ENCODE measurements at regions not wholly inside any gene's neighbourhood (a gene's known extent, or its start where the extent isn't known, plus 50 kb on each side); places are given as distances from the start of the nearest gene placed in this dataset.

GRCh38 chr14:65291531-65291930 lies 121.0 kb upstream of the FUT8 start:
- no peak for DNase-seq (ENCODE audit: unreplicated experiment)
- no peaks in the 10 kb centered on the region for H3K27me3 Mint-ChIP-seq (ENCODE audit: insufficient read depth, unreplicated experiment)
- ChIA-PET CTCF (no interaction called here), POLR2A (interaction anchor here (0.5 to 0.6 kb wide), 2 partner anchors 24 to 124 kb away, joined by 3 to 4 read pairs; no protein-coding TSS in a partner anchor)
- no peak overlapping the region for H3K27ac Mint-ChIP-seq (ENCODE audit: low read depth, unreplicated experiment)
- H3K9me3 Mint-ChIP-seq (ENCODE audit: unreplicated experiment) = no peaks in the 10 kb centered on the region
- no peak for TF ChIP-seq CTCF (IDR thresholded peaks at IDR 0.05; ENCODE audit: unreplicated experiment)
- no TSS peak for BruUV-seq (replicated peaks)
- H3K4me3 Mint-ChIP-seq (ENCODE audit: unreplicated experiment) = no peak overlapping the region
- peaks cover 6% of the 10 kb centered on the region for H3K4me1 Mint-ChIP-seq (ENCODE audit: insufficient read depth, unreplicated experiment)
- intact Hi-C loops (cut with micrococcal nuclease) = no loop called here
- no peaks in the 10 kb centered on the region for H3K36me3 Mint-ChIP-seq (ENCODE audit: insufficient read depth, unreplicated experiment)

- H3K27me3 Mint-ChIP-seq (ENCODE audit: insufficient read depth, unreplicated experiment) = no peaks in the 10 kb centered on the region
- H3K9me3 Mint-ChIP-seq (ENCODE audit: unreplicated experiment) = no peaks in the 10 kb centered on the region
- H3K4me1 Mint-ChIP-seq (ENCODE audit: insufficient read depth, unreplicated experiment) = peaks cover 6% of the 10 kb centered on the region
- H3K36me3 Mint-ChIP-seq (ENCODE audit: insufficient read depth, unreplicated experiment) = no peaks in the 10 kb centered on the region
- CTCF ChIA-PET = interaction anchor here (0.6 kb wide), 2 partner anchors 537 to 665 kb away, joined by 3 to 4 read pairs; no protein-coding TSS in a partner anchor
- POLR2A ChIA-PET = no interaction called here
- DNase-seq (ENCODE audit: unreplicated experiment) = no peak
- H3K4me3 Mint-ChIP-seq (ENCODE audit: unreplicated experiment) = no peak overlapping the region
- no peak overlapping the region for H3K27ac Mint-ChIP-seq (ENCODE audit: low read depth, unreplicated experiment)
- no TSS peak for BruUV-seq (replicated peaks)
- intact Hi-C loops (cut with micrococcal nuclease) = no loop called here
- no peak for TF ChIP-seq CTCF (IDR thresholded peaks at IDR 0.05; ENCODE audit: unreplicated experiment)
These were observed 117.7 kb upstream of the FUT8 start for GRCh38 chr14:65294816-65295215.

- H3K27ac Mint-ChIP-seq (ENCODE audit: low read depth, unreplicated experiment) = no peak overlapping the region
- H3K27me3 Mint-ChIP-seq (ENCODE audit: insufficient read depth, unreplicated experiment) = no peaks in the 10 kb centered on the region
- H3K9me3 Mint-ChIP-seq (ENCODE audit: unreplicated experiment) = no peaks in the 10 kb centered on the region
- POLR2A ChIA-PET = no interaction called here
- BruUV-seq (replicated peaks) = no TSS peak
- intact Hi-C loops (cut with micrococcal nuclease) = no loop called here
- no peaks in the 10 kb centered on the region for H3K4me1 Mint-ChIP-seq (ENCODE audit: insufficient read depth, unreplicated experiment)
- TF ChIP-seq CTCF (IDR thresholded peaks at IDR 0.05; ENCODE audit: unreplicated experiment) = no peak
- no peak for DNase-seq (ENCODE audit: unreplicated experiment)
- H3K36me3 Mint-ChIP-seq (ENCODE audit: insufficient read depth, unreplicated experiment) = no peaks in the 10 kb centered on the region
- H3K4me3 Mint-ChIP-seq (ENCODE audit: unreplicated experiment) = no peak overlapping the region
- CTCF ChIA-PET = interaction anchor here (0.6 to 0.9 kb wide), 2 partner anchors 9 to 11 kb away, joined by 3 to 4 read pairs; no protein-coding TSS in a partner anchor
These were observed 116.1 kb upstream of the FUT8 start for GRCh38 chr14:65296402-65296801.

GRCh38 chr14:65296876-65297275 lies 115.7 kb upstream of the FUT8 start:
- H3K4me3 Mint-ChIP-seq (ENCODE audit: unreplicated experiment) = no peak overlapping the region
- POLR2A ChIA-PET = no interaction called here
- no peak for TF ChIP-seq CTCF (IDR thresholded peaks at IDR 0.05; ENCODE audit: unreplicated experiment)
- intact Hi-C loops (cut with micrococcal nuclease) = no loop called here
- no peaks in the 10 kb centered on the region for H3K36me3 Mint-ChIP-seq (ENCODE audit: insufficient read depth, unreplicated experiment)
- no peaks in the 10 kb centered on the region for H3K9me3 Mint-ChIP-seq (ENCODE audit: unreplicated experiment)
- no peak overlapping the region for H3K27ac Mint-ChIP-seq (ENCODE audit: low read depth, unreplicated experiment)
- DNase-seq (ENCODE audit: unreplicated experiment) = no peak
- no peaks in the 10 kb centered on the region for H3K27me3 Mint-ChIP-seq (ENCODE audit: insufficient read depth, unreplicated experiment)
- no TSS peak for BruUV-seq (replicated peaks)
- H3K4me1 Mint-ChIP-seq (ENCODE audit: insufficient read depth, unreplicated experiment) = no peaks in the 10 kb centered on the region
- CTCF ChIA-PET = interaction anchor here (0.7 kb wide), 1 partner anchor 669 kb away, joined by 3 read pairs; no protein-coding TSS in a partner anchor

Data from MCF 10A (cell line).